Stimulated activated naive CD8-positive, alpha-beta T cell treated with anti-CD3 and anti-CD28 coated beads, Interleukin-15, amount 100 ng/mL, for 72 hours (primary cell): ENCODE measurements at regions not wholly inside any gene's neighbourhood (a gene's known extent, or its start where the extent isn't known, plus 50 kb on each side); places are given as distances from the start of the nearest gene placed in this dataset.
"Not testable (repeated sequence)": the region's sequence is repeated elsewhere in the genome, so short reads cannot be mapped to it uniquely, and the experiment has no call there.

ENCODE experiments used
- ATAC-seq: fragments of 150-1000 bp; cut with Tn5 transposase; 2 replicates; pipeline ENCODE4 v1.10.0; 2021; ENCODE audit warnings: mild to moderate bottlenecking, moderate library complexity
- DNase-seq, 2 donors: peaks; one replicate each; pipeline ENCODE4 v3.0.0; 2021 to 2022
- H3K27ac Mint-ChIP-seq, 2 donors: one replicate each; pipeline ENCODE4 v1.8.0; 2022; ENCODE audit warnings: mild to moderate bottlenecking in 2 of 2, mixed read lengths in 2 of 2, moderate library complexity in 2 of 2
- H3K27me3 Mint-ChIP-seq: one replicate; pipeline ENCODE4 v1.8.0; 2022; ENCODE audit warnings: mixed read lengths
- H3K4me1 Mint-ChIP-seq: one replicate; pipeline ENCODE4 v1.8.0; 2022; ENCODE audit warnings: mild to moderate bottlenecking, mixed read lengths
- H3K4me3 Mint-ChIP-seq, 2 donors: one replicate each; pipeline ENCODE4 v1.8.0; 2022; ENCODE audit warnings: mild to moderate bottlenecking in 2 of 2, mixed read lengths in 2 of 2, moderate library complexity in 1 of 2
- H3K9me3 Mint-ChIP-seq, 2 donors: one replicate each; pipeline ENCODE4 v1.8.0; 2022; ENCODE audit warnings: mixed read lengths in 2 of 2

DNA sequence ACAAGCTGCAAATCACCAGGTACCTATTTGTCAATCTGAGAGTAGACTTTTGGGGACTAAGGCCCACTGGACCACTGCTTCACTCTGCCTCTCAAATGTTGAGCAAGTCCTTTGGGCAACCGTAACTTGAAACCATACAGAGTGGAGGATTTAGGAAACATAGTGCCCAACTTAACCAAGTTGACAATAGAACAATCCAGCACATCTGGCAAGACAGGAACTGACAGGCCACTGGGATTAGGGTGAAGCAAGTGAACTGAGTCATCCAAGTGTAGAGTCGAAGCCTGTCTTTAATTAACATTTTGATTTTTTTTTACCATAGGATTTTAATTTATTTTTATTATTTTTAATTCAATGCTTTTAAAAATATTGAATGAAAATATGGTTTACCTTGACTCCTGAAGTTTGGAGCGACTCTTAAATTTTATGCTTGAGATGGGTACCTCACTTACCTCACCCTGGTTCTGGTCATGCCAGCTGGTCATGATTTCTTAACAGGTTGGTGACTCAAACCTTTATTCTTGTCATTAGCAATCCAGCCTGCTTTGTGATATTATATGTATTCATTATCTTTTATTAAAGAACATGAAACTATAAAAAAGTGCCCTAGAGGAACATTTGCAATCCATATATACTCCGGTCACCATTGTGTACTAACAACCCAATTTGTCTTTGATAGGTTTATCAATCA is 312.1 kb upstream of the DEFB112 start:
- Mint-ChIP-seq H3K4me3 (no peak overlapping the region), H3K4me1 (no peaks in the 10 kb centered on the region), H3K27ac (no peak overlapping the region), H3K27me3 (no peaks in the 10 kb centered on the region), H3K9me3 (peaks cover 0 to 7% of the 10 kb centered on the region in 2 donors)
- DNase-seq (no peak), ATAC-seq (no peak)

- Mint-ChIP-seq H3K27ac (no peak overlapping the region), H3K27me3 (no peaks in the 10 kb centered on the region), H3K4me1 (no peaks in the 10 kb centered on the region), H3K4me3 (no peak overlapping the region), H3K9me3 (peaks cover 0 to 7% of the 10 kb centered on the region in 2 donors)
- no peak for DNase-seq
- ATAC-seq, result no peak
Observed at GRCh38 chr6:50362706-50363105, 313.0 kb upstream of the DEFB112 start.

DNA sequence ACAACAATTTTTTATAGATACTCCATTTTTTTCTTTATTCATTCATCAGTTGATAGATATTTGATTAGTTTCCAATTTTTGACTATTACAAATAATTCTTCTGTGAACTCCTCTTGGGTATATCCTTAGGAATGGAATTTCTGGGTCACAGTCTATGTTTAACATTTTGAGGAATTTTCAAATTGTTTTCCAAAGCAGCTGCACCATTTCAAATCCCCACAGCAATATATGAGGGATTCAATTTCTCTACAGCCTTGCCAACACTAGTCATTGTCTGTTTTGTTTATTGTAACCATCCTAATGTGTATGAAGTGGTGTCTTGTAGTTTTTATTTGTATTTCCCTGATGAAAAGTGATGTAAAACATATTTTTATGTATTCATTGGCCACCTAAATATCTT is 320.3 kb upstream of the DEFB112 start:
- no peak for DNase-seq
- ATAC-seq, result no peak
- Mint-ChIP-seq H3K9me3 (peaks cover 0 to 7% of the 10 kb centered on the region in 2 donors), H3K4me3 (no peak overlapping the region), H3K27ac (no peak overlapping the region), H3K27me3 (no peaks in the 10 kb centered on the region), H3K4me1 (no peaks in the 10 kb centered on the region)

DNA sequence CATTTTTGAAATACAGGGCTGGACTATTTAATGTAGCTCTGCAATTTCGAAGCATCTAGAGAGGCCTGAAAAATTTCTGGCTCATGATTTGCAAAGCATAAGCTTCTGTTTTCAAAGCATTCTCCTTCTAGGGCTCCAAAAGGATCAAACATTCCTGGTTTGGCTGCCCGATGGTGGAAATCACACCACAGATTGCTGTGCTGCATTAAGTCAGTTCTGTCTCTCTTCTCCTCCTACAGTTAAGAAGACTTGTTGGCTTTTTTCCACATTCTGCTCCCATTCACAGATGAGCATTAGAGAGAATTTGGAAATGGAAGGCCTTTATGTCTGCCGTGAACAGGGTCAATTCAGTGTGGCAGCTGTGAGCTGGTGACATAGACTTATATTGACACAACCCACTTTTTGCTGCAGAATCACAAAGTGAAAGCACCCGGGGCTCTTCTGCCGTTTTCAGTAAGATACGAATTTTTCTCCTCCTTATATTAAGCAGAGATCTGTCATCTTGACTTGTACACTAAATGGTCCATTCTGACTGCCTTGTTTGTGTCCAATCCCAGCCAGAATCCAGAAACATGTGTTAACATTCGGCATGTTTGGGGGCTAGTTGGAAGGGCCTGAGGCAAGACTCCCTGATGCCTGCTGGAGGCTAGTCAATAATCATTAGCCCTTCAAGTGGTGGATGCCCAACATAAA is 330.8 kb upstream of the DEFB112 start:
- no peaks in the 10 kb centered on the region for H3K27me3 Mint-ChIP-seq
- no peaks in the 10 kb centered on the region for H3K4me1 Mint-ChIP-seq
- H3K4me3 Mint-ChIP-seq, result no peak overlapping the region
- DNase-seq, result no peak
- no peak for ATAC-seq
- peaks cover 13 to 19% of the 10 kb centered on the region in 2 donors for H3K9me3 Mint-ChIP-seq
- no peak overlapping the region for H3K27ac Mint-ChIP-seq

DNA sequence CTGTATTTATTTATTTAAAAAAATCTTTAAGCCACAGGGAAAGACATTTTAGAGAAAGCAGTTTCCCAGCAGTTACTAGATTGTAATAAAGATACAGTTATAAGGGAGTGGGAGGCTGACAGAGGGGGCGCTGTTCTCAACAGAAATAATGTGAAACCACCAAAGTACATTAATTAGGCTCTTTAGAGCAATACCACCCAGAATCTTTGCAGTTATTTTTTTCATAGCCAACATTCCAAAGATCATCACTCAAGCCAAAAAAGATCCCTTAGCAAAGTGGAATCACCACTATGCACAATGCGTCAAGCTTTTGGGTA is 331.3 kb upstream of the DEFB112 start:
- H3K4me3 Mint-ChIP-seq, result no peak overlapping the region
- no peak overlapping the region for H3K27ac Mint-ChIP-seq
- H3K9me3 Mint-ChIP-seq, result peaks cover 9 to 14% of the 10 kb centered on the region in 2 donors
- DNase-seq (no peak), ATAC-seq (no peak)
- no peaks in the 10 kb centered on the region for H3K4me1 Mint-ChIP-seq
- no peaks in the 10 kb centered on the region for H3K27me3 Mint-ChIP-seq

DNA sequence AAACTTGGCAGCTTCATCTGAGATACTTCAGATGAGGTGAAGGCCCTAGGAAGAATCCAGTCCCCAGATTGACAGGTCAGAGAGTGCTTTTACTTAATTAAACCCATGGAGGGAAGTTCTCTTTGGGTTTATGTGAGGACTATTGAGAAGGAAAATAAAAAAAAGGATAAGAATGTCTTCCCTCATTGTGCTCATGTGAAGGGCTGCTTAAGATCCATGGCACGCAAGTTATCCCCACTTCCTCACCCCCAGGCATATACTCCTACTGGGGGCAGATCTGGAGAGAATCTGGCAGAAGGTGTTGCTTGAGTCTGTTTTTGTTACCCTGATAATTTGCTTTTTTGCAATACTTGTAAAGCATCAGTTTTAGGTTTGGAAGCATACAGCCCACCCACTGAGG is 322.9 kb upstream of the TFAP2D start:
- Mint-ChIP-seq H3K27me3 (no peaks in the 10 kb centered on the region), H3K27ac (no peak overlapping the region), H3K4me1 (no peaks in the 10 kb centered on the region), H3K9me3 (peaks cover 0 to 10% of the 10 kb centered on the region in 2 donors), H3K4me3 (no peak overlapping the region)
- DNase-seq (no peak), ATAC-seq (no peak)

- H3K27ac Mint-ChIP-seq, DNase-seq, H3K4me1 Mint-ChIP-seq, H3K27me3 Mint-ChIP-seq, H3K4me3 Mint-ChIP-seq, ATAC-seq, H3K9me3 Mint-ChIP-seq: not testable (repeated sequence)
Observed at GRCh38 chr6:50394139-50394538, 319.2 kb upstream of the TFAP2D start.

DNA sequence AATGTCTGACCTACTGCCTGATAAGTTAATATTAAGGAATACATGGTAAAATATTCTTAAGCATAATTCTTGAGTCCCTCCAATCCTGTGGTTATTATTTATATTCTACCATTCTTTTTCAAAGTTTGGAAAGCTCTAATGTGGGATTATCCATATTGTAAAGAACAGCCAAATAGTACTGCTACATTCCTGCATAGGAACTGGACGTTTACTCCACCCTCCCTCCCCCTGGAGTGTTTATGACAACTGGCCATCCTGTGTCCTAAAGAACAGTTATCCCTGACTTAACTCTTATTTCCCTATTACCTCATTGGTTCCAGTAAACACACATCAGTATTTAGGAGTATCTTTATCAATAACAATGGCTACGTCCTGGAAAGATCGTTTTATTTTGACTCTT is 308.7 kb upstream of the TFAP2D start:
- Mint-ChIP-seq H3K4me3 (no peak overlapping the region), H3K27me3 (no peaks in the 10 kb centered on the region), H3K9me3 (no peaks in the 10 kb centered on the region), H3K4me1 (no peaks in the 10 kb centered on the region), H3K27ac (no peak overlapping the region)
- no peak for ATAC-seq
- DNase-seq, result no peak

- DNase-seq (no peak), ATAC-seq (no peak)
- peaks cover 0 to 8% of the 10 kb centered on the region in 2 donors for H3K9me3 Mint-ChIP-seq
- no peak overlapping the region for H3K27ac Mint-ChIP-seq
- H3K4me1 Mint-ChIP-seq, result no peaks in the 10 kb centered on the region
- H3K4me3 Mint-ChIP-seq, result no peak overlapping the region
- H3K27me3 Mint-ChIP-seq, result no peaks in the 10 kb centered on the region
Observed at GRCh38 chr6:50410579-50410978, 302.7 kb upstream of the TFAP2D start.

GRCh38 chr6:50421041-50421440 is 292.3 kb upstream of the TFAP2D start:
- H3K27ac Mint-ChIP-seq, ATAC-seq, H3K27me3 Mint-ChIP-seq, DNase-seq, H3K4me1 Mint-ChIP-seq, H3K4me3 Mint-ChIP-seq: not testable (repeated sequence)
- peaks cover 0 to 17% of the 10 kb centered on the region in 2 donors for H3K9me3 Mint-ChIP-seq

DNA sequence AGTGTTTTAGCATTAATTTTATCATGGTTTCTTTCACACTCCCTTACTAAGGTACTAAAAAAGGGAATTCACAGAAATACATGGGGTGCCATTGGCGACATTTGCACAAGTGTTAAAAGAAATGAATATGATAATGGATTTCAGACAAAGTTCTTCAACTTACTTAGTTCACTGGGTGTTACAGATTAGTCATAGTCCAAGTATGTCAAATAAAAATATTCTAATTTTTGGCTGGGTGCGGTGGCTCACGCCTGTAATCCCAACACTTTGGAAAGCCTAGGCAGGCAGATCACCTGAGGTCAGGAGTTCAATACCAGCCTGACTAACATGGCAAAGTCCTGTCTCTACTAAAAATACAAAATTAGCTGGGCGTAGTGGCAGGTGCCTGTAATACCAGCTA is 286.1 kb upstream of the TFAP2D start:
- no peak for ATAC-seq
- Mint-ChIP-seq H3K27ac (no peak overlapping the region), H3K27me3 (no peaks in the 10 kb centered on the region), H3K4me1 (no peaks in the 10 kb centered on the region), H3K9me3 (peaks cover 9 to 11% of the 10 kb centered on the region in 2 donors), H3K4me3 (no peak overlapping the region)
- no peak for DNase-seq

- Mint-ChIP-seq H3K4me3 (no peak overlapping the region), H3K27ac (no peak overlapping the region), H3K4me1 (no peaks in the 10 kb centered on the region), H3K27me3 (no peaks in the 10 kb centered on the region), H3K9me3 (peaks cover 13 to 19% of the 10 kb centered on the region in 2 donors)
- DNase-seq (no peak), ATAC-seq (no peak)
Observed at GRCh38 chr6:50437901-50438300, 275.4 kb upstream of the TFAP2D start.

- no peak for ATAC-seq
- H3K4me3 Mint-ChIP-seq, result no peak overlapping the region
- H3K27me3 Mint-ChIP-seq, result no peaks in the 10 kb centered on the region
- peaks cover 7 to 11% of the 10 kb centered on the region in 2 donors for H3K9me3 Mint-ChIP-seq
- no peak overlapping the region for H3K27ac Mint-ChIP-seq
- DNase-seq, result no peak
- no peaks in the 10 kb centered on the region for H3K4me1 Mint-ChIP-seq
Observed at GRCh38 chr6:50442531-50443040, 270.7 kb upstream of the TFAP2D start.

DNA sequence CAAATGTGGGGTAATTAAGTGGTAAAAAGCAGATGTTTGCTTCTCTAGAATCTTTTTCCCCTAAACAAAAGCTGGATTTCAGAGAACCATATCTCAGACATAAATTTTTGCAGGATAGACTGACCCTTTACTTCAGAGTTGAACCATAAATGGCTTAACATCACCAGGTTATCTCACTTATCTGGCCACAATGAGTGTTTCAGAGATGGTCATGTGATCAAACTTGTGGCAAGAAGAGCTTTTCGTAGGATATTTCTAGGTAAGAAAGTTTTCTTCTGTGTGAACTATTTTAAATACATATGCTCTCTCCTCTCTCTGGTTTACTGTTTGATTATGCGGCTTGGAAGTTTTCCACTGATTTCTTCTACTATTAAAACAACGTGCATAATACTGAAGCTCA is 270.2 kb upstream of the TFAP2D start:
- no peak for ATAC-seq
- no peak for DNase-seq
- H3K4me3 Mint-ChIP-seq, result no peak overlapping the region
- no peaks in the 10 kb centered on the region for H3K4me1 Mint-ChIP-seq
- H3K9me3 Mint-ChIP-seq, result peaks cover 7 to 11% of the 10 kb centered on the region in 2 donors
- H3K27ac Mint-ChIP-seq, result no peak overlapping the region
- no peaks in the 10 kb centered on the region for H3K27me3 Mint-ChIP-seq

GRCh38 chr6:50449128-50449527 is 264.2 kb upstream of the TFAP2D start:
- Mint-ChIP-seq H3K27ac (no peak overlapping the region), H3K27me3 (no peaks in the 10 kb centered on the region), H3K4me1 (no peaks in the 10 kb centered on the region), H3K4me3 (no peak overlapping the region), H3K9me3 (peaks cover 0 to 10% of the 10 kb centered on the region in 2 donors)
- DNase-seq (no peak), ATAC-seq (no peak)

DNA sequence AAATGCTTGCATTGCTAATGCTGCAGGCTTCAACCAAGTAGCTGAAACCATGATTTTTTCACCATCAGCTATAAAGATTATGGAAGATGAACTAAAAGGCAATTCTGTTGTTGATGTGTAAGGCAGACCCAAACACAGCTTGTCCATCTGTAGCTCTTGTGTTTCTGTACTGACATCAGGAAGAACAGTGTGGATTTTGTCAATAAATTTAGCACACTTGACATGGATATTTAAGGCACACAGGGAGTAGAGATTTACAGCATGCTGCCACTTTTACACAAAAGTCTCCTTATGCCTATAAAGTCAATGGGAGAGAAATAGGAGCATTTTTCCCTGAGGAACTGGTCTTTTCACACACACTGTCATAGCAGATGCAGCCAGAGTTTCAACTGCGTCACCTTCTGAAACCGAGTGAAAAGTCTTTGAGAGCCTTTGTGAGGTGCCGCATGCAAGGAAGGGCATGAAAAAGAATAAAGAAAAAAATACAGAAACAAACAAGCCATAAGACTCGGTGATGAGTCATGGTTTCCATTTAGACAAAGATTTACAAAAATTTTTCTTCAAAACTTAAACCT is 261.4 kb upstream of the TFAP2D start:
- H3K27me3 Mint-ChIP-seq, result no peaks in the 10 kb centered on the region

More for the DNA sequence above, 261.4 kb upstream of the TFAP2D start:
- peaks cover 4 to 9% of the 10 kb centered on the region in 2 donors for H3K9me3 Mint-ChIP-seq
- no peak overlapping the region for H3K27ac Mint-ChIP-seq
- ATAC-seq, result no peak
- no peak for DNase-seq
- H3K4me1 Mint-ChIP-seq, result no peaks in the 10 kb centered on the region
- no peak overlapping the region for H3K4me3 Mint-ChIP-seq
